Activated CD8-positive, alpha-beta T cell treated with anti-CD3 and anti-CD28 coated beads for 36 hours (primary cell): ENCODE measurements at regions not wholly inside any gene's neighbourhood (a gene's known extent, or its start where the extent isn't known, plus 50 kb on each side); places are given as distances from the start of the nearest gene placed in this dataset.
"Not testable (repeated sequence)": the region's sequence is repeated elsewhere in the genome, so short reads cannot be mapped to it uniquely, and the experiment has no call there.

Experiments used
- ATAC-seq: fragments of 200-7000 bp; cut with Tn5 transposase; one replicate; pipeline ENCODE4 v1.10.0; 2021; ENCODE audit warnings: mild to moderate bottlenecking, moderate library complexity
- CTCF ChIA-PET: fragments of 350-600 bp; sonication (Branson Sonifier 250); formaldehyde crosslinking; loops from one replicate; lab custom pipeline; 2021; ENCODE audit warnings: antibody characterized with exemption; lab: Charles Lee
- POLR2A ChIA-PET: fragments of 350-600 bp; sonication (Branson Sonifier 250); formaldehyde crosslinking; loops from one replicate; lab custom pipeline; 2021; ENCODE audit warnings: antibody characterized with exemption; lab: Charles Lee
- DNase-seq: peaks from one replicate; pipeline ENCODE4 v3.0.0-alpha.2; 2020
- H3K27ac Mint-ChIP-seq: one replicate; pipeline ENCODE4 v1.8.0; 2021; ENCODE audit warnings: mild to moderate bottlenecking, mixed read lengths
- H3K27me3 Mint-ChIP-seq: one replicate; pipeline ENCODE4 v1.8.0; 2021; ENCODE audit warnings: mixed read lengths
- H3K36me3 Mint-ChIP-seq: one replicate; pipeline ENCODE4 v1.8.0; 2021; ENCODE audit warnings: low read depth, mixed read lengths
- H3K4me1 Mint-ChIP-seq: one replicate; pipeline ENCODE4 v1.8.0; 2021; ENCODE audit warnings: low read depth, mixed read lengths
- H3K4me3 Mint-ChIP-seq: one replicate; pipeline ENCODE4 v1.8.0; 2021; ENCODE audit warnings: mild to moderate bottlenecking, moderate library complexity, mixed read lengths
- H3K9me3 Mint-ChIP-seq: one replicate; pipeline ENCODE4 v1.8.0; 2021; ENCODE audit warnings: mixed read lengths
- CTCF ChIP-seq: fragments of 200-600 bp; IDR thresholded peaks from one replicate; pipeline ENCODE4 v1.8.0; 2022; ENCODE audit warnings: antibody characterized with exemption, mild to moderate bottlenecking
- intact Hi-C: fragments of 100-400 bp; cut with micrococcal nuclease; formaldehyde crosslinking; loops from one replicate; pipeline ENCODE4 v1.10.0; 2022

DNA sequence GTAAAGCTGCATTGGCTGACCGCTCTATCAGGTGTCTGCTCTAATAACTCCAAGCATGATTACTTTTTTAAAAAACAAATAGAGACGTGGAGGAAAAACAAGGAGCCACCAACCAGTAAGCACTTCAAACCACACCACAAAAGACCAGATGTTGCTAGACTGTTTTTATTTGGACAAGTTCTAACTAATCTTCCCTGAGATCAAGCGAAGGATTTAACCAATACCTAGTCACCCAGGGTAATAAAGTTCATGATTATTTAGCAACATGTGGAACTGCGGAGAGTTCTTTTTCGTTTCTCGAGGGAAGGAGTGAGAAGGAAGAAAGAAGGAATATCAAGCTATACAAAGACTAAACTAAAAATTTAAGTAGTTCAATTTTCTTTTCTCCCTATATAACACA is 288.1 kb downstream of the DUSP6 start:
- POLR2A ChIA-PET = interaction anchor here (0.6 kb wide), 1 partner anchor 393 kb away, joined by 3 read pairs; no protein-coding TSS in a partner anchor
- CTCF ChIA-PET = interaction anchor here (0.8 to 2.6 kb wide), 5 partner anchors 13 to 398 kb away, joined by 3 to 9 read pairs (median 4); no protein-coding TSS in a partner anchor
- DNase-seq = no peak
- no peak for ATAC-seq
- H3K27ac Mint-ChIP-seq = no peak overlapping the region
- H3K4me3 Mint-ChIP-seq = no peak overlapping the region
- TF ChIP-seq CTCF = no peak
- intact Hi-C loops = no loop called here
- no peaks in the 10 kb centered on the region for H3K9me3 Mint-ChIP-seq
- peaks cover 19% of the 10 kb centered on the region for H3K4me1 Mint-ChIP-seq
- peaks cover 12% of the 10 kb centered on the region for H3K27me3 Mint-ChIP-seq
- no peaks in the 10 kb centered on the region for H3K36me3 Mint-ChIP-seq

- peaks cover 12% of the 10 kb centered on the region for H3K27me3 Mint-ChIP-seq
- H3K27ac Mint-ChIP-seq = no peak overlapping the region
- POLR2A ChIA-PET = interaction anchor here (0.6 kb wide), 1 partner anchor 69 kb away, joined by 4 read pairs; no protein-coding TSS in a partner anchor
- TF ChIP-seq CTCF = no peak
- ATAC-seq (no peak), DNase-seq (no peak)
- intact Hi-C loops = no loop called here
- H3K36me3 Mint-ChIP-seq = no peaks in the 10 kb centered on the region
- CTCF ChIA-PET = interaction anchor here (0.8 to 2.6 kb wide), 3 partner anchors 11 to 399 kb away, joined by 3 to 9 read pairs (median 5); no protein-coding TSS in a partner anchor
- no peak overlapping the region for H3K4me3 Mint-ChIP-seq
- no peaks in the 10 kb centered on the region for H3K9me3 Mint-ChIP-seq
- peaks cover 23% of the 10 kb centered on the region for H3K4me1 Mint-ChIP-seq
Measured at GRCh38 chr12:89062996-89063395, 289.3 kb downstream of the DUSP6 start.

DNA sequence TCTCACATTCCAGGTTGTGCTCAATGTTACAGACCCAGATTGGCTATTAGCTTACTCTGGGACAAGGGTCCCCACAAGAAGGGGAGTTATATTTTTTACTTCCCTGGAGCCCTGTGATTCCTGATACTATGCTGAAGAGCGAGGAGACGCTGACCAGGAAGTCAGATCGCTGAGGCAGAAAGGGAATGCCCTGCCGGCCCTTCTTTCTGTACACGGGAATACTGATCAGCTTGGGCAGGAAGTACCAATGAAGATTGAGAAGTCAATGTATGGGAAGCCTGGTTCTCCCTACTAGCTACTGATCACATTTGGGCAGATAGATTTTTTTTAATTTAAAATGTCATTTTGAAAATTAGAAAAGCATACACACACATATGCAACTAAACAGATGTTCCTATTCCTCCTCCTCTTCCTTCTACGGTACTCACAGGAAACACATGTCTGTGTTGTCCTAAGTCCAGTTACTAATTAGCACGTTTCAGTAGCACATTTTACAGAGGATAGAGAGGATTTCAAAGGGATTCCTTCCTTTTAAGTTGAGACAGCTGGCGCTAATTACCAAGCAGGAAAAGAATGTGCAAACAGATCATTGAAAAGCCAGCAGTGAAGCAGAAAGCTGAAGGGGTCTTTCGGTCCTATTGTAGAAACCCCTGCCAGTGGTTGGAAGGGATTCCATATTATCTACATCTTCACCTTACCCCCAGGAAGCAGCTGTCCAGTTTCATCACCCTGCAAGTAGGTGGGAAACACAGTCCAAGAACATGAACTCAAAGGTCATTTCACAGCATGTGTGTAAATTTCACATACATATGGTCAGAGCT is 292.4 kb downstream of the DUSP6 start:
- CTCF ChIA-PET = interaction anchor here (1.1 to 2.3 kb wide), 2 partner anchors 9 to 42 kb away, joined by 3 to 6 read pairs; no protein-coding TSS in a partner anchor
- Mint-ChIP-seq H3K4me1 (peaks cover 14% of the 10 kb centered on the region), H3K27ac (no peak overlapping the region)

DNA sequence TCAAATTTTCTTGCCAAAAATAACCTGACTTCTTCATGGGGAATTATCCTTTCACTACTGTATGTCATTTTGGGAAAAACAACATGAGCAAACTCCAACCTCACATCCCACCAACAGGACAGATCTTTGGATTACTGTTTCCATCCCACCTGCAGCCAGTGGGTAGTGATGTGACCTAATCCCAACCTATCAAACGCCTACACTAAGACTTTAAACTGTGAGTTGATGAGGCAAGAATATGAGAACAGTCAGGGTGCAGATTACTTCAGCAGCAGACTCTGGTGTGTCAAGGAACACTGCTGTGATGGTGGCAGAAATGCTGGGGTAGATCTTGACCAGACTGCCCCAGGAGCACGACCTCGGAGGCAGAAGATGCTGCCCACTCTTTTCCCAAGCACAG is 293.2 kb downstream of the DUSP6 start:
- DNase-seq (no peak), ATAC-seq (no peak)
- ChIA-PET CTCF (interaction anchor here (2.3 kb wide), 1 partner anchor 41 kb away, joined by 6 read pairs; no protein-coding TSS in a partner anchor), POLR2A (no interaction called here)
- Mint-ChIP-seq H3K4me3 (no peak overlapping the region), H3K36me3 (no peaks in the 10 kb centered on the region), H3K9me3 (no peaks in the 10 kb centered on the region), H3K4me1 (peaks cover 8% of the 10 kb centered on the region), H3K27me3 (peaks cover 7% of the 10 kb centered on the region), H3K27ac (no peak overlapping the region)
- no peak for TF ChIP-seq CTCF
- intact Hi-C loops = no loop called here

More for the DNA sequence above, 292.4 kb downstream of the DUSP6 start:
- Mint-ChIP-seq H3K9me3 (no peaks in the 10 kb centered on the region), H3K27me3 (peaks cover 9% of the 10 kb centered on the region), H3K36me3 (no peaks in the 10 kb centered on the region), H3K4me3 (no peak overlapping the region)
- POLR2A ChIA-PET = no interaction called here
- DNase-seq (no peak), ATAC-seq (no peak)
- no peak for TF ChIP-seq CTCF
- intact Hi-C loops = no loop called here

DNA sequence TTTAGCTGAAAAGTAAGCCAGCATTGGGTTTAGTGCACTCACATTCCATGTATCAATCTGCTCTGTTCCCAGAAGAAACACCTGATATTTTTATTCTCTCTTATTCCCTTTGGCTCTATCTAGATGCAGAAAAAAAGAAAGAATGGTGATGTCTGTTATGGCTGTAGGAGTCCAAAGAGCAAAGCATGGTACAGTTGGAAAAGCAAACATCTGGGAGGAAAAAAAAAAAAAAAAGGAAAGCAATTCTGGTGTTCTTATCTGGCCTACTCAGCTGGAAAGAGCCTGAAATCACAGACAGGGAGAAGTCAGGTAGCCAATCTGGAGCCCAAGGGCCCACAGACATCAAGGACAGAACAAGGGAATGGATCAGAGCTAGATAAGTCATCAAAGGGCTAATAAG is 293.9 kb downstream of the DUSP6 start:
- no peak overlapping the region for H3K4me3 Mint-ChIP-seq
- peaks cover 3% of the 10 kb centered on the region for H3K9me3 Mint-ChIP-seq
- no peak overlapping the region for H3K27ac Mint-ChIP-seq
- H3K27me3 Mint-ChIP-seq = peaks cover 4% of the 10 kb centered on the region
- no peak for DNase-seq
- intact Hi-C loops = no loop called here
- no peak for TF ChIP-seq CTCF
- H3K4me1 Mint-ChIP-seq = peaks cover 8% of the 10 kb centered on the region
- no peak for ATAC-seq
- ChIA-PET CTCF (interaction anchor here (2.3 kb wide), 1 partner anchor 41 kb away, joined by 6 read pairs; no protein-coding TSS in a partner anchor), POLR2A (no interaction called here)
- H3K36me3 Mint-ChIP-seq = peaks cover 3% of the 10 kb centered on the region

DNA sequence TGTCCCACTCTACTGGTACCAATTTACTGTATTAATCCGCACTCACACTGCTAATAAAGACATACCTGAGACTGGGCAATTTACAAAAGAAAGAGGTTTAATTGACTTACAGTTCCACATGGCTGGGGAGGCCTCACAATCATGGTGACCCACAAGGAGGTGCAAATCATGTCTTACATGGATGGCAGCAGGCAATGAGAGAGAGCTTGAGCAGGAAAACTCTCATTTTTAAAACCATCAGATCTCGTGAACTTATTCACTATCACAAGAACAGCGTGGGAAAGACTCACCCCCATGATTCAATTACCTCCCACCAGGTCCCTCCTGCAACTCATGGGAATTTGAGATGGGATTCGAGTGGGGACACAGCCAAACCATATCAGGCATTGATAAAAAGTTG is 298.5 kb downstream of the DUSP6 start:
- CTCF ChIA-PET = interaction anchor here (1.0 kb wide), 1 partner anchor 36 kb away, joined by 5 read pairs; no protein-coding TSS in a partner anchor

More for the DNA sequence above, 298.5 kb downstream of the DUSP6 start:
- H3K9me3 Mint-ChIP-seq, ATAC-seq, H3K27me3 Mint-ChIP-seq, DNase-seq, H3K27ac Mint-ChIP-seq, H3K36me3 Mint-ChIP-seq, H3K4me3 Mint-ChIP-seq, H3K4me1 Mint-ChIP-seq, POLR2A ChIA-PET: not testable (repeated sequence)
- intact Hi-C loops = loop anchor here (5.0 kb wide), 1 partner anchor 37 kb away; no protein-coding TSS in a partner anchor
